ENCODE measurements at regions not wholly inside any gene's neighbourhood (a gene's known extent, or its start where the extent isn't known, plus 50 kb on each side); places are given as distances from the start of the nearest gene placed in this dataset.

DNA sequence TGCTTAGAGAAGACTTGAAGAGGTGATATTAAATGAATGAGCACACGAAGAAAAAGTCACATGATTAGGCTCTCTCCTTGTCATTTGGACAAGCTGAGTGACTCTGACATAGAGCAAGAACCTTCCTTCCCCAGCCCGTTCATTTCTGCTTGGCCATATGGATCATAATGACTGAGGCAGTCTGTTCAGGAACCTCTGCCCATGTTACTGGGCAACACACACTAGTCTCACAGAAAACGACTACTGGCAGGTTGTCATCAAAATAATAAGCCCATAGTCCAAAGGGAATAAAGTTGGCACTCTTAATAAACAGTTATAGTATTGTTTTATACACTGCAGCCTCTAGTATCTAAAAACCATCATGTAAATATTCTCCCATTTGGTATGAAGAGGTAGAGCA lies 635.0 kb downstream of the REEP3 start:
- Histone ChIP-seq H3K4me2 (ENCODE audit: insufficient read depth, low read length, poor library complexity, severe bottlenecking) (no peak overlapping the region), H3K27ac (replicated peaks; ENCODE audit: low read length) (no peak overlapping the region), H3K23ac (ENCODE audit: low read depth, low read length, poor library complexity) (no peak overlapping the region), H3K27me3 (ENCODE audit: control insufficient read depth in 3 of 3, insufficient read depth in 3 of 3, low read depth in 1 of 3, low read length in 3 of 3) (no peaks in the 10 kb centered on the region), H2BK12ac (ENCODE audit: low read length) (no peak overlapping the region), H3K79me1 (ENCODE audit: low read depth, low read length) (no peaks in the 10 kb centered on the region), H3K4me1 (ENCODE audit: control insufficient read depth in 2 of 2, insufficient read depth in 1 of 2, low read depth in 1 of 2, low read length in 2 of 2) (peaks cover 0 to 3% of the 10 kb centered on the region in 2 donors), H2AFZ (ENCODE audit: low read length) (no peak overlapping the region), H3K14ac (ENCODE audit: low read length) (no peak overlapping the region), H2AK5ac (ENCODE audit: low read depth, low read length) (no peak overlapping the region), H2BK5ac (ENCODE audit: low read length) (no peak overlapping the region), H2BK120ac (ENCODE audit: low read depth, low read length) (no peak overlapping the region), H3K36me3 (replicated peaks in 1 of 2; ENCODE audit: control insufficient read depth in 2 of 2, insufficient read depth in 2 of 2, low read length in 2 of 2) (no peaks in the 10 kb centered on the region), H3K18ac (ENCODE audit: low read length) (no peak overlapping the region), H4K8ac (ENCODE audit: low read depth, low read length) (no peak overlapping the region), H3K9me3 (replicated peaks in 1 of 2; ENCODE audit: control insufficient read depth in 2 of 2, insufficient read depth in 1 of 2, low read depth in 1 of 2, low read length in 2 of 2) (no peaks in the 10 kb centered on the region), H3K9ac (ENCODE audit: low read depth, low read length, poor library complexity) (no peak overlapping the region), H4K91ac (ENCODE audit: low read depth, low read length, poor library complexity) (no peak overlapping the region), H2BK15ac (ENCODE audit: low read length) (no peak overlapping the region), H3K4me3 (ENCODE audit: low read length in 2 of 2) (no peak overlapping the region), H3K4ac (ENCODE audit: low read length) (no peak overlapping the region)
- no CpG with 5 or more reads among the region's 3 CpGs for WGBS, 2 donors (ENCODE audit: extremely low coverage in 2 of 2, insufficient read length in 2 of 2, insufficient replicate concordance in 1 of 2)
- no peak for DNase-seq (ENCODE audit: low spot score)

DNA sequence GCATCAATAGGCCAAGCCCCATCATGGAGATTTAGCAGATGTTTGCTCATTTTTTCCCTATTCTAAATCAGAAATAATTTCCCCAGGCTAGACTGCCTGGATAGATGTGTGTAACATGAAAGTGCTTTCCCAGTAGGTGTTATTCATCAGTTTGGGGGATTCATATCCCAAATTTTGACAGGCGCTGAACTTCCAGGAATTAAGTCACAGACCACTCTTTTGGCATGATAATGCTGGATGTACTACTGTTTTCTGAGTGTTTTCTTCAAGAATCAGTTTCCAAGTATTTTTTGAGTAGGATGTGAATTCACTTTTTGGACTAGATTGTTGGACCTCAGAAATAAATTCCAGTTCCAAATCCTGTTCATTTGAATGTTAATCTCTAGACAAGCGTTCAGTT lies 637.4 kb downstream of the REEP3 start:
- no peak for DNase-seq (ENCODE audit: low spot score)
- no CpG with 5 or more reads among the region's 2 CpGs for WGBS, 2 donors (ENCODE audit: extremely low coverage in 2 of 2, insufficient read length in 2 of 2, insufficient replicate concordance in 1 of 2)

DNA sequence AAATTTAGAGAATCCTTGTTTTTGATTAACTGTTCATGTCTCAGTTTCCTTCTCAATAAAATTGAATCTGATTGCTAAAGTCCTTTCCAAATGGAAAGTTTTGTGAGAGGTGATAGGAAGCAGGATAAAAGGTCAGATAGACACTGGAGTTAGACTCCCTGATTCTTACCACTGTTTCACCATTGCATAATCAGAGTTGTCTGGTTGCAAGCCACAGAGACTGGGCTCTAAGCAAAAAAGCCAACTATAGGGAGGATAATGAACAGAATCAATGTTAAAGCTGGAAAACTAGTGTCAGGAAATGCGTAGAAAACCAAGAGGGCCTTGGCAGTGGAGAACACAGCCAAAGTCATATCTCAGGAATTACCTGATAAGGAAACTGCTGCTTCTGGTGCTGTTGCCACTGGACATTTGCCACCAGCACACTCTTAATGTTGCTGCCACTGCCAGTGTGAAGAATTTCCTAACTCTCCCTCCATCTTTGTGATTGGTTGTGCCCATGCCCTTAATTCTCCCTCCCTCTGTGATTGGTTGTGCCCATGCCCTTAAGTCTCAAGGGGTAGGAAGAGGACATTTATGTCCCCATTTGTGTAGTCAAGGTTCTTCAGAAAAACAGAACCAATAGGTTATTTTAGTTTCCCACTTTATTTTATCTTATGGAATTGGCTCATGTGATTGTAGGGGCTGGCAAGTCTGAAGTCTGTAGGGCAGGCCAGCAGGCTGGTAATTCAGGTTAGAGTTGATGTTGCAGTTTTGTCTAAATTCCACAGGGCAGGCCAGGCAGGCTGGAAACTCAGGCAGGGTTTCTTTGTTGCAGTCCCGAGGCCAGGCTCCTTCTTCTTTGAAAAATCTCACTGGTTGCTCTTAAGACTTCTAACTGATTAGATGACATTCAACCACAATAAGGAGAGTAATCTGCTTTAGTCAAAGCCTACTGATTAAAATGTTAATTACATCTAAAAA lies 639.0 kb downstream of the REEP3 start:
- Histone ChIP-seq H2AK5ac (ENCODE audit: low read depth, low read length) (no peak overlapping the region), H3K14ac (ENCODE audit: low read length) (no peak overlapping the region), H3K4me2 (ENCODE audit: insufficient read depth, low read length, poor library complexity, severe bottlenecking) (no peak overlapping the region), H4K8ac (ENCODE audit: low read depth, low read length) (no peak overlapping the region), H2BK5ac (ENCODE audit: low read length) (no peak overlapping the region), H3K23ac (ENCODE audit: low read depth, low read length, poor library complexity) (no peak overlapping the region), H3K9ac (ENCODE audit: low read depth, low read length, poor library complexity) (no peak overlapping the region), H2BK12ac (ENCODE audit: low read length) (no peak overlapping the region), H3K4me3 (ENCODE audit: low read length in 2 of 2) (no peak overlapping the region), H3K27me3 (ENCODE audit: control insufficient read depth in 3 of 3, insufficient read depth in 3 of 3, low read depth in 1 of 3, low read length in 3 of 3) (no peaks in the 10 kb centered on the region), H3K9me3 (replicated peaks in 1 of 2; ENCODE audit: control insufficient read depth in 2 of 2, insufficient read depth in 1 of 2, low read depth in 1 of 2, low read length in 2 of 2) (no peaks in the 10 kb centered on the region), H3K79me1 (ENCODE audit: low read depth, low read length) (no peaks in the 10 kb centered on the region), H2BK15ac (ENCODE audit: low read length) (no peak overlapping the region), H3K4ac (ENCODE audit: low read length) (no peak overlapping the region), H3K18ac (ENCODE audit: low read length) (no peak overlapping the region), H3K36me3 (replicated peaks in 1 of 2; ENCODE audit: control insufficient read depth in 2 of 2, insufficient read depth in 2 of 2, low read length in 2 of 2) (no peaks in the 10 kb centered on the region), H2BK120ac (ENCODE audit: low read depth, low read length) (no peak overlapping the region), H3K4me1 (ENCODE audit: control insufficient read depth in 2 of 2, insufficient read depth in 1 of 2, low read depth in 1 of 2, low read length in 2 of 2) (peaks cover 0 to 3% of the 10 kb centered on the region in 2 donors), H3K27ac (replicated peaks; ENCODE audit: low read length) (no peak overlapping the region), H4K91ac (ENCODE audit: low read depth, low read length, poor library complexity) (no peak overlapping the region), H2AFZ (ENCODE audit: low read length) (no peak overlapping the region)
- no CpG with 5 or more reads among the region's 2 CpGs for WGBS, 2 donors (ENCODE audit: extremely low coverage in 2 of 2, insufficient read length in 2 of 2, insufficient replicate concordance in 1 of 2)
- DNase-seq (ENCODE audit: low spot score), result no peak

More for the DNA sequence above, 637.4 kb downstream of the REEP3 start:
- H3K4me3 ChIP-seq (ENCODE audit: low read length in 2 of 2), result no peak overlapping the region
- H2BK12ac ChIP-seq (ENCODE audit: low read length), result no peak overlapping the region
- peaks cover 0 to 3% of the 10 kb centered on the region in 2 donors for H3K4me1 ChIP-seq (ENCODE audit: control insufficient read depth in 2 of 2, insufficient read depth in 1 of 2, low read depth in 1 of 2, low read length in 2 of 2)
- H3K23ac ChIP-seq (ENCODE audit: low read depth, low read length, poor library complexity), result no peak overlapping the region
- no peak overlapping the region for H2BK5ac ChIP-seq (ENCODE audit: low read length)
- H2AFZ ChIP-seq (ENCODE audit: low read length), result no peak overlapping the region
- H2BK15ac ChIP-seq (ENCODE audit: low read length), result no peak overlapping the region
- H3K36me3 ChIP-seq (replicated peaks in 1 of 2; ENCODE audit: control insufficient read depth in 2 of 2, insufficient read depth in 2 of 2, low read length in 2 of 2), result no peaks in the 10 kb centered on the region
- no peaks in the 10 kb centered on the region for H3K9me3 ChIP-seq (replicated peaks in 1 of 2; ENCODE audit: control insufficient read depth in 2 of 2, insufficient read depth in 1 of 2, low read depth in 1 of 2, low read length in 2 of 2)
- no peak overlapping the region for H2BK120ac ChIP-seq (ENCODE audit: low read depth, low read length)
- no peak overlapping the region for H3K27ac ChIP-seq (replicated peaks; ENCODE audit: low read length)
- no peaks in the 10 kb centered on the region for H3K27me3 ChIP-seq (ENCODE audit: control insufficient read depth in 3 of 3, insufficient read depth in 3 of 3, low read depth in 1 of 3, low read length in 3 of 3)
- no peak overlapping the region for H3K4me2 ChIP-seq (ENCODE audit: insufficient read depth, low read length, poor library complexity, severe bottlenecking)
- no peak overlapping the region for H4K91ac ChIP-seq (ENCODE audit: low read depth, low read length, poor library complexity)
- H2AK5ac ChIP-seq (ENCODE audit: low read depth, low read length), result no peak overlapping the region
- no peak overlapping the region for H3K14ac ChIP-seq (ENCODE audit: low read length)
- H3K18ac ChIP-seq (ENCODE audit: low read length), result no peak overlapping the region
- H4K8ac ChIP-seq (ENCODE audit: low read depth, low read length), result no peak overlapping the region
- no peaks in the 10 kb centered on the region for H3K79me1 ChIP-seq (ENCODE audit: low read depth, low read length)
- H3K4ac ChIP-seq (ENCODE audit: low read length), result no peak overlapping the region
- H3K9ac ChIP-seq (ENCODE audit: low read depth, low read length, poor library complexity), result no peak overlapping the region

DNA sequence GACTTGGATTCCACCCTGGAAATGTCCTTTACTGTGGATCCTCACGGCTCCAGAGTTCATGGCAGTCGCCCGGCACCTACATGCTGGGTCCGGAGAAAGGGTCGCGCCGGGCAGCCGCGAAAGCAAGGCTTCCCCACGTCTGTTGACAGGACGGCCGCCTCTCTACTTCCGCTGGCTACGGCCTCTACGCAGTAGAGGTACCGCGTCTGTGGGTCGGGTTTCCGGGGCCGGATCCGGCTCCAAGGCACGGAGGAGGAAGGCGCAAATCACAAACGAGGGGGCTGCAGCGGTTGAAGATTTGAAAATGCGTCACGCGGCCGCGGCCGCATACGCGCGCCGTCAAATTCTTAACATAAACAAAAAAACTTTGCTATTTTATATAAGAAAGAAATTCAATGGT lies 649.6 kb downstream of the REEP3 start:
- Histone ChIP-seq H3K36me3 (replicated peaks in 1 of 2; ENCODE audit: control insufficient read depth in 2 of 2, insufficient read depth in 2 of 2, low read length in 2 of 2) (no peaks in the 10 kb centered on the region), H3K27ac (replicated peaks; ENCODE audit: low read length) (no peak overlapping the region), H2BK12ac (ENCODE audit: low read length) (no peak overlapping the region), H3K18ac (ENCODE audit: low read length) (no peak overlapping the region), H3K4me2 (ENCODE audit: insufficient read depth, low read length, poor library complexity, severe bottlenecking) (no peak overlapping the region), H2BK15ac (ENCODE audit: low read length) (no peak overlapping the region), H4K8ac (ENCODE audit: low read depth, low read length) (no peak overlapping the region), H3K9me3 (replicated peaks in 1 of 2; ENCODE audit: control insufficient read depth in 2 of 2, insufficient read depth in 1 of 2, low read depth in 1 of 2, low read length in 2 of 2) (no peaks in the 10 kb centered on the region), H4K91ac (ENCODE audit: low read depth, low read length, poor library complexity) (no peak overlapping the region), H2BK120ac (ENCODE audit: low read depth, low read length) (no peak overlapping the region), H3K4me1 (ENCODE audit: control insufficient read depth in 2 of 2, insufficient read depth in 1 of 2, low read depth in 1 of 2, low read length in 2 of 2) (no peaks in the 10 kb centered on the region), H3K4ac (ENCODE audit: low read length) (no peak overlapping the region), H3K27me3 (ENCODE audit: control insufficient read depth in 3 of 3, insufficient read depth in 3 of 3, low read depth in 1 of 3, low read length in 3 of 3) (no peaks in the 10 kb centered on the region), H3K4me3 (ENCODE audit: low read length in 2 of 2) (no peak overlapping the region), H3K9ac (ENCODE audit: low read depth, low read length, poor library complexity) (no peak overlapping the region), H2BK5ac (ENCODE audit: low read length) (no peak overlapping the region), H3K79me1 (ENCODE audit: low read depth, low read length) (no peaks in the 10 kb centered on the region), H3K23ac (ENCODE audit: low read depth, low read length, poor library complexity) (no peak overlapping the region), H2AK5ac (ENCODE audit: low read depth, low read length) (no peak overlapping the region), H3K14ac (ENCODE audit: low read length) (no peak overlapping the region), H2AFZ (ENCODE audit: low read length) (no peak overlapping the region)
- WGBS, 2 donors (ENCODE audit: extremely low coverage in 2 of 2, insufficient read length in 2 of 2, insufficient replicate concordance in 1 of 2), result no CpG with 5 or more reads among the region's 35 CpGs
- DNase-seq (ENCODE audit: low spot score), result no peak

All from neuronal stem cell (in vitro differentiated cells).